Liver (tissue), 8 donors: ENCODE measurements at regions not wholly inside any gene's neighbourhood (a gene's known extent, or its start where the extent isn't known, plus 50 kb on each side); places are given as distances from the start of the nearest gene placed in this dataset.

Experiments used
- DNase-seq: peaks from one replicate; pipeline ENCODE4 v3.0.0-alpha.2; 2017; ENCODE audit warnings: low spot score
- H3K27ac ChIP-seq, 2 donors: one replicate each; pipeline ENCODE4 v1.7.0; 2013; ENCODE audit warnings: inconsistent platforms in 2 of 2, low read length in 2 of 2, control low read depth in 1 of 2, low read depth in 1 of 2, mild to moderate bottlenecking in 1 of 2
- H3K27me3 ChIP-seq, 4 donors: one replicate each; pipeline versions ENCODE4 v1.6.1 to v1.7.0; 2013; ENCODE audit warnings: low read length in 3 of 4, inconsistent platforms in 1 of 4, mild to moderate bottlenecking in 1 of 4, moderate library complexity in 1 of 4; ENCODE audit not compliant: control insufficient read depth in 4 of 4, insufficient read depth in 4 of 4
- H3K36me3 ChIP-seq, 4 donors: one replicate each; pipeline versions ENCODE4 v1.6.1 to v1.7.0; 2013; ENCODE audit warnings: low read length in 3 of 4, mild to moderate bottlenecking in 3 of 4, low read depth in 1 of 4, moderate library complexity in 1 of 4; ENCODE audit not compliant: control insufficient read depth in 4 of 4, insufficient read depth in 3 of 4
- H3K4me1 ChIP-seq, 4 donors: one replicate each; pipeline versions ENCODE4 v1.6.1 to v1.7.0; 2013; ENCODE audit warnings: low read length in 3 of 4, mild to moderate bottlenecking in 3 of 4, moderate library complexity in 1 of 4; ENCODE audit not compliant: control insufficient read depth in 4 of 4, insufficient read depth in 4 of 4
- H3K4me3 ChIP-seq, 3 donors: one replicate each; pipeline versions ENCODE4 v1.6.1 to v1.7.0; 2013; ENCODE audit warnings: low read length in 3 of 3, control low read depth in 1 of 3, low read depth in 1 of 3, mild to moderate bottlenecking in 1 of 3
- H3K9ac ChIP-seq, 2 donors: one replicate each; pipeline ENCODE4 v1.7.0; 2013; ENCODE audit warnings: low read length in 2 of 2, mild to moderate bottlenecking in 2 of 2, moderate library complexity in 2 of 2, control low read depth in 1 of 2, low read depth in 1 of 2
- H3K9me3 ChIP-seq, 4 donors: one replicate each; pipeline versions ENCODE4 v1.6.1 to v1.7.0; 2013; ENCODE audit warnings: low read length in 3 of 4; ENCODE audit not compliant: control insufficient read depth in 4 of 4
- ATF3 ChIP-seq: IDR thresholded peaks from 2 replicates; pipeline ENCODE4 v1.6.1; 2016; ENCODE audit warnings: antibody characterized with exemption
- EGR1 ChIP-seq, 2 donors: IDR thresholded peaks; 2 replicates each; pipeline ENCODE4 v1.6.1; 2016 to 2018; ENCODE audit warnings: antibody characterized with exemption in 2 of 2, low read depth in 2 of 2
- FOXA1 ChIP-seq: IDR thresholded peaks from 2 replicates; pipeline ENCODE4 v1.6.1; 2016; ENCODE audit warnings: antibody characterized with exemption
- FOXA2 ChIP-seq: IDR thresholded peaks from 2 replicates; pipeline ENCODE4 v1.6.1; 2016; ENCODE audit warnings: antibody characterized with exemption
- GABPA ChIP-seq, 2 donors: IDR thresholded peaks in 1 of 2; conservative IDR thresholded peaks in 1 of 2; 2 replicates each; pipeline ENCODE4 v1.6.1; 2016; ENCODE audit warnings: antibody characterized with exemption in 2 of 2, mild to moderate bottlenecking in 1 of 2, moderate library complexity in 1 of 2
- HNF4A ChIP-seq, 2 donors: conservative IDR thresholded peaks; 2 replicates each; pipeline ENCODE4 v1.6.1; 2016; ENCODE audit warnings: antibody characterized with exemption in 2 of 2, mild to moderate bottlenecking in 2 of 2
- HNF4G ChIP-seq: IDR thresholded peaks from 2 replicates; pipeline ENCODE4 v1.6.1; 2016; ENCODE audit warnings: antibody characterized with exemption
- JUND ChIP-seq, 2 donors: IDR thresholded peaks; 2 replicates each; pipeline ENCODE4 v1.6.1; 2016; ENCODE audit warnings: antibody characterized with exemption in 2 of 2
- MAX ChIP-seq: IDR thresholded peaks from 2 replicates; pipeline ENCODE4 v1.6.1; 2016; ENCODE audit warnings: antibody characterized with exemption
- NR2F2 ChIP-seq: IDR thresholded peaks from 2 replicates; pipeline ENCODE4 v1.6.1; 2016; ENCODE audit warnings: antibody characterized with exemption
- RAD21 ChIP-seq, 2 donors: IDR thresholded peaks; 2 replicates each; pipeline ENCODE4 v1.6.1; 2016; ENCODE audit warnings: antibody characterized with exemption in 2 of 2, mild to moderate bottlenecking in 2 of 2
- REST ChIP-seq: IDR thresholded peaks from 2 replicates; pipeline ENCODE4 v1.6.1; 2016; ENCODE audit warnings: antibody characterized with exemption, mild to moderate bottlenecking
- RXRA ChIP-seq, 2 donors: IDR thresholded peaks; 2 replicates each; pipeline ENCODE4 v1.6.1; 2017 to 2018; ENCODE audit warnings: antibody characterized with exemption in 2 of 2, mild to moderate bottlenecking in 1 of 2
- SP1 ChIP-seq: IDR thresholded peaks from 2 replicates; pipeline ENCODE4 v1.6.1; 2018; ENCODE audit warnings: antibody characterized with exemption, mild to moderate bottlenecking
- TAF1 ChIP-seq: conservative IDR thresholded peaks from 2 replicates; pipeline ENCODE4 v1.6.1; 2016; ENCODE audit warnings: antibody characterized with exemption, mild to moderate bottlenecking
- YY1 ChIP-seq: IDR thresholded peaks from 2 replicates; pipeline ENCODE4 v1.6.1; 2016; ENCODE audit warnings: antibody characterized with exemption, mild to moderate bottlenecking
- WGBS: extraction: QIAGEN DNeasy Blood & Tissue Kit; methylation state at CpG from one replicate; pipeline ENCODE4 v1.1.7; 2013; 5-methylcytosine and 5-hydroxymethylcytosine counted together
- TF ChIP-seq, protein P1 (sequence below): IDR thresholded peaks from 2 replicates; pipeline ENCODE4 v1.6.1; 2016; ENCODE audit warnings: antibody characterized with exemption
- TF ChIP-seq, protein P2 (sequence below): fragments of 150-350 bp; IDR thresholded peaks from 2 replicates; pipeline ENCODE4 v1.5.1; 2017; ENCODE audit warnings: improper control_type of control experiment, low read depth, low read length; ENCODE audit not compliant: missing input control
- donor health status: healthy.
- donor health status: healthy.
- donor health status: healthy.
- donor health status: healthy.
- donor health status: healthy.

GRCh38 chr16:54627616-54628015 lies 303.0 kb upstream of the IRX5 start:
- Histone ChIP-seq H3K27me3 (no peaks in the 10 kb centered on the region), H3K27ac (no peak overlapping the region), H3K9ac (no peak overlapping the region), H3K9me3 (no peaks in the 10 kb centered on the region), H3K4me1 (peaks cover 2 to 7% (median 5%) of the 10 kb centered on the region in 4 donors), H3K36me3 (no peaks in the 10 kb centered on the region), H3K4me3 (no peak overlapping the region)
- no peak for TF ChIP-seq HNF4G
- no peak for TF ChIP-seq NR2F2
- TF ChIP-seq REST = no peak
- TF ChIP-seq FOXA1 = no peak
- TF ChIP-seq TAF1 = no peak
- TF ChIP-seq EGR1 (IDR thresholded peaks at IDR 0.05; ENCODE audit: low read depth in 2 of 2) = no peak
- TF ChIP-seq RAD21 (IDR thresholded peaks at IDR 0.05) = no peak
- no peak for TF ChIP-seq GABPA (IDR thresholded peaks at IDR 0.05 in 1 of 2, conservative IDR thresholded peaks at IDR 0.05 in 1 of 2)
- no peak for TF ChIP-seq HNF4A (conservative IDR thresholded peaks at IDR 0.05)
- TF ChIP-seq, protein P1, sequence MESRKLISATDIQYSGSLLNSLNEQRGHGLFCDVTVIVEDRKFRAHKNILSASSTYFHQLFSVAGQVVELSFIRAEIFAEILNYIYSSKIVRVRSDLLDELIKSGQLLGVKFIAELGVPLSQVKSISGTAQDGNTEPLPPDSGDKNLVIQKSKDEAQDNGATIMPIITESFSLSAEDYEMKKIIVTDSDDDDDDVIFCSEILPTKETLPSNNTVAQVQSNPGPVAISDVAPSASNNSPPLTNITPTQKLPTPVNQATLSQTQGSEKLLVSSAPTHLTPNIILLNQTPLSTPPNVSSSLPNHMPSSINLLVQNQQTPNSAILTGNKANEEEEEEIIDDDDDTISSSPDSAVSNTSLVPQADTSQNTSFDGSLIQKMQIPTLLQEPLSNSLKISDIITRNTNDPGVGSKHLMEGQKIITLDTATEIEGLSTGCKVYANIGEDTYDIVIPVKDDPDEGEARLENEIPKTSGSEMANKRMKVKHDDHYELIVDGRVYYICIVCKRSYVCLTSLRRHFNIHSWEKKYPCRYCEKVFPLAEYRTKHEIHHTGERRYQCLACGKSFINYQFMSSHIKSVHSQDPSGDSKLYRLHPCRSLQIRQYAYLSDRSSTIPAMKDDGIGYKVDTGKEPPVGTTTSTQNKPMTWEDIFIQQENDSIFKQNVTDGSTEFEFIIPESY = no peak
- no peak for TF ChIP-seq RXRA (IDR thresholded peaks at IDR 0.05)
- TF ChIP-seq JUND (IDR thresholded peaks at IDR 0.05) = no peak
- no peak for TF ChIP-seq SP1
- TF ChIP-seq, protein P2, sequence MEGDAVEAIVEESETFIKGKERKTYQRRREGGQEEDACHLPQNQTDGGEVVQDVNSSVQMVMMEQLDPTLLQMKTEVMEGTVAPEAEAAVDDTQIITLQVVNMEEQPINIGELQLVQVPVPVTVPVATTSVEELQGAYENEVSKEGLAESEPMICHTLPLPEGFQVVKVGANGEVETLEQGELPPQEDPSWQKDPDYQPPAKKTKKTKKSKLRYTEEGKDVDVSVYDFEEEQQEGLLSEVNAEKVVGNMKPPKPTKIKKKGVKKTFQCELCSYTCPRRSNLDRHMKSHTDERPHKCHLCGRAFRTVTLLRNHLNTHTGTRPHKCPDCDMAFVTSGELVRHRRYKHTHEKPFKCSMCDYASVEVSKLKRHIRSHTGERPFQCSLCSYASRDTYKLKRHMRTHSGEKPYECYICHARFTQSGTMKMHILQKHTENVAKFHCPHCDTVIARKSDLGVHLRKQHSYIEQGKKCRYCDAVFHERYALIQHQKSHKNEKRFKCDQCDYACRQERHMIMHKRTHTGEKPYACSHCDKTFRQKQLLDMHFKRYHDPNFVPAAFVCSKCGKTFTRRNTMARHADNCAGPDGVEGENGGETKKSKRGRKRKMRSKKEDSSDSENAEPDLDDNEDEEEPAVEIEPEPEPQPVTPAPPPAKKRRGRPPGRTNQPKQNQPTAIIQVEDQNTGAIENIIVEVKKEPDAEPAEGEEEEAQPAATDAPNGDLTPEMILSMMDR = no peak
- TF ChIP-seq MAX = no peak
- no peak for TF ChIP-seq FOXA2
- no peak for TF ChIP-seq ATF3
- no peak for TF ChIP-seq YY1
- WGBS = 78% methylated on average over 4 of the region's 4 CpGs
- DNase-seq = no peak

DNA sequence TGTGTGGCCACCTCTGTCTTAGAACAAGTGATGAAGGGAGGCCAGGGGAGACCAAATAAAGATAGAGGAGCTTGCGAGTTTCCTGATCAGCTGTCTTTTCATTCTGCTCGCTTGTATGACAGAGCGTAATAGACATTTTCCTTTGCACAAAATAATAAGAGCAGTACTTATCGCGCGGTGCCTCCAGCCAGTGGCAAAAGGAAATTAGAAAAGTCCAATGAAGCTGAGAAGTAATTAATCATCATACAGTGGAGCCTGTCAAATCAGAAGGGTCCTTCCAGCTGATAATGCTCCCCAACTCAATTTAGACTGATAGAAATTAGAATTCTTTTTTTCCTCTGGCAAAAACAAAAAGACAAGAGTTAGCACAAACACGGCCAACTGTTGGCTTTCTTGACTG lies 307.0 kb upstream of the IRX5 start:
- 89% methylated on average over 7 of the region's 7 CpGs for WGBS
- no peak for DNase-seq
- Histone ChIP-seq H3K4me3 (no peak overlapping the region), H3K27ac (no peak overlapping the region), H3K4me1 (peaks cover 0 to 2% (median 0%) of the 10 kb centered on the region in 4 donors), H3K27me3 (no peaks in the 10 kb centered on the region), H3K9me3 (no peaks in the 10 kb centered on the region), H3K9ac (no peak overlapping the region), H3K36me3 (no peaks in the 10 kb centered on the region)
- TF ChIP-seq HNF4G (no peak), TAF1 (no peak), MAX (no peak), RXRA (IDR thresholded peaks at IDR 0.05) (no peak), FOXA1 (no peak), JUND (IDR thresholded peaks at IDR 0.05) (no peak), NR2F2 (no peak), EGR1 (IDR thresholded peaks at IDR 0.05; ENCODE audit: low read depth in 2 of 2) (no peak), HNF4A (conservative IDR thresholded peaks at IDR 0.05) (no peak), GABPA (IDR thresholded peaks at IDR 0.05 in 1 of 2, conservative IDR thresholded peaks at IDR 0.05 in 1 of 2) (no peak), REST (no peak)
- TF ChIP-seq, protein P2 = no peak
